ENCODE measurements at regions not wholly inside any gene's neighbourhood (a gene's known extent, or its start where the extent isn't known, plus 50 kb on each side); places are given as distances from the start of the nearest gene placed in this dataset.

- TF ChIP-seq POLR2A (IDR thresholded peaks at IDR 0.05) (no peak), EP300 (IDR thresholded peaks at IDR 0.05) (no peak), CTCF (IDR thresholded peaks at IDR 0.05) (no peak), POLR2AphosphoS5 (IDR thresholded peaks at IDR 0.05) (no peak)
- no peaks in the 10 kb centered on the region for H3K9me3 ChIP-seq
- WGBS: 66% methylated on average over 13 of the region's 13 CpGs
- H3K27me3 ChIP-seq: no peaks in the 10 kb centered on the region
- DNase-seq (ENCODE audit: low spot score in 2 of 2): no peak
- no peak overlapping the region for H3K27ac ChIP-seq
- no peaks in the 10 kb centered on the region for H3K36me3 ChIP-seq
- H3K4me3 ChIP-seq: no peak overlapping the region
- no peaks in the 10 kb centered on the region for H3K4me1 ChIP-seq
Measured at GRCh38 chr19:29395111-29395733, 130.6 kb upstream of the VSTM2B start.

- 100% methylated on average over 3 of the region's 4 CpGs for WGBS
- Histone ChIP-seq H3K9me3 (no peaks in the 10 kb centered on the region), H3K36me3 (no peaks in the 10 kb centered on the region), H3K27me3 (no peaks in the 10 kb centered on the region), H3K4me1 (no peaks in the 10 kb centered on the region), H3K4me3 (no peak overlapping the region), H3K27ac (no peak overlapping the region)
- TF ChIP-seq CTCF (IDR thresholded peaks at IDR 0.05): no peak
- TF ChIP-seq EP300 (IDR thresholded peaks at IDR 0.05): no peak
- TF ChIP-seq POLR2AphosphoS5 (IDR thresholded peaks at IDR 0.05): no peak
- no peak for TF ChIP-seq POLR2A (IDR thresholded peaks at IDR 0.05)
- DNase-seq (ENCODE audit: low spot score in 2 of 2): no peak
Measured at GRCh38 chr19:29395734-29396414, 129.9 kb upstream of the VSTM2B start.

DNA sequence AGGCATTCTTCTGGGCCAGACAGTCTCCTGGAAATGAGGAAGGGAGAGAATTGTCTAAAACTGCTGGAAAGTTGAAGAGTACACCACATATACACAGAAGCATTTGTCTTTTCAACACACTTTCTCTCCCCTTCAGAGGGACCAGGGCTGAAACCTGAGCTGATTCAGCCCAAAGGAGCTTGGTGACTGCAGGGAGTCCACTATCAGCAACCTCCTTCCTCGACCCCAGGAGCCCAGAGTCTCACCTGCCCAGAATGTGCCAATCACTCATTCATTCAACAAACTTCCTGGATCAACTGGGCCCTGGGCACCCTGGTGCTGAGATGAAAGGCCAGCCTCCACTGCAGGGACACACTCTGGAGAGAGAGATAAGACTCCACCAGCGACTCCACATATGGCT lies 128.9 kb upstream of the VSTM2B start:
- no peaks in the 10 kb centered on the region for H3K9me3 ChIP-seq
- H3K27ac ChIP-seq: no peak overlapping the region
- no peaks in the 10 kb centered on the region for H3K36me3 ChIP-seq
- no peak overlapping the region for H3K4me3 ChIP-seq
- 42% methylated on average over 2 of the region's 2 CpGs for WGBS
- no peak for DNase-seq (ENCODE audit: low spot score in 2 of 2)
- TF ChIP-seq POLR2AphosphoS5 (IDR thresholded peaks at IDR 0.05) (no peak), CTCF (IDR thresholded peaks at IDR 0.05) (no peak), EP300 (IDR thresholded peaks at IDR 0.05) (no peak), POLR2A (IDR thresholded peaks at IDR 0.05) (no peak)
- H3K27me3 ChIP-seq: no peaks in the 10 kb centered on the region
- H3K4me1 ChIP-seq: no peaks in the 10 kb centered on the region

DNA sequence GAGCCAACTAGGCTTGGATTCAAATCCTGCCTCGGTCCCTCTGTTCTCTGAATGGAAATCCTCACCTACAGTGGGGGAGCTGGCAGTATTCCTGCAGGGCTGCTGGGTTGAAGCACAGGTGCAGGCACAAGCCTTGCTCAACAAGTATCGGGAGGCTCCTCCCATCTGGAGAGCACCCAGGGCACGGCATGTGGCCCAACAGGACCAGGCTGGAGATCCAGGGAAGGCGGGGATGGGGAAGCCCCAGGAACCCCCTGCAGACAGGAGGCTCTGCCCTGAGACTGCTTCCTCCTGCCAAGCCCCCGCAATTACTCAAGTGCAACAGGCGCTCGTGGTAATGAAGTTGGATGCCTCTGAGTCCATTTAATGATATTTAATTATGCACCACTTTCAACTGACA lies 128.0 kb upstream of the VSTM2B start:
- Histone ChIP-seq H3K27ac (no peak overlapping the region), H3K4me1 (no peaks in the 10 kb centered on the region), H3K9me3 (no peaks in the 10 kb centered on the region), H3K36me3 (no peaks in the 10 kb centered on the region), H3K4me3 (no peak overlapping the region), H3K27me3 (no peaks in the 10 kb centered on the region)
- DNase-seq (ENCODE audit: low spot score in 2 of 2): no peak
- TF ChIP-seq POLR2A (IDR thresholded peaks at IDR 0.05) (no peak), POLR2AphosphoS5 (IDR thresholded peaks at IDR 0.05) (no peak), CTCF (IDR thresholded peaks at IDR 0.05) (no peak), EP300 (IDR thresholded peaks at IDR 0.05) (no peak)
- WGBS: 40% methylated on average over 4 of the region's 7 CpGs

GRCh38 chr19:29399804-29400203 lies 126.0 kb upstream of the VSTM2B start:
- TF ChIP-seq POLR2AphosphoS5 (IDR thresholded peaks at IDR 0.05) (no peak), EP300 (IDR thresholded peaks at IDR 0.05) (no peak), CTCF (IDR thresholded peaks at IDR 0.05) (no peak), POLR2A (IDR thresholded peaks at IDR 0.05) (no peak)
- H3K27me3 ChIP-seq: no peaks in the 10 kb centered on the region
- 55% methylated on average over 8 of the region's 8 CpGs for WGBS
- H3K4me3 ChIP-seq: no peak overlapping the region
- H3K36me3 ChIP-seq: no peaks in the 10 kb centered on the region
- DNase-seq (ENCODE audit: low spot score in 2 of 2): no peak
- peaks cover 5% of the 10 kb centered on the region for H3K4me1 ChIP-seq
- H3K9me3 ChIP-seq: no peaks in the 10 kb centered on the region
- H3K27ac ChIP-seq: no peak overlapping the region
